Nephron (organoid): ENCODE measurements at regions not wholly inside any gene's neighbourhood (a gene's known extent, or its start where the extent isn't known, plus 50 kb on each side); places are given as distances from the start of the nearest gene placed in this dataset.

Experiments used
- H3K27ac Mint-ChIP-seq, 3 experiments: 2 replicates each; pipeline ENCODE4 v1.8.0; 2020; ENCODE audit warnings: mixed read lengths in 3 of 3, mild to moderate bottlenecking in 2 of 3, moderate library complexity in 1 of 3
- H3K27me3 Mint-ChIP-seq: 2 replicates; pipeline ENCODE4 v1.8.0; 2021; ENCODE audit warnings: low read depth, mild to moderate bottlenecking, moderate library complexity, mixed read lengths
- H3K36me3 Mint-ChIP-seq: 2 replicates; pipeline ENCODE4 v1.8.0; 2020; ENCODE audit warnings: low read depth, mixed read lengths
- H3K4me1 Mint-ChIP-seq: 2 replicates; pipeline ENCODE4 v1.8.0; 2020; ENCODE audit warnings: mixed read lengths
- H3K4me3 Mint-ChIP-seq, 3 experiments: 2 replicates each; pipeline ENCODE4 v1.8.0; 2020; ENCODE audit warnings: mild to moderate bottlenecking in 3 of 3, mixed read lengths in 3 of 3, moderate library complexity in 2 of 3
- H3K9me3 Mint-ChIP-seq: 2 replicates; pipeline ENCODE4 v1.8.0; 2020; ENCODE audit warnings: mixed read lengths
- CTCF ChIP-seq, 3 experiments: fragments of 200-600 bp; sonication (generic); IDR thresholded peaks; one replicate each; pipeline ENCODE4 v1.5.0; 2021; ENCODE audit warnings: antibody characterized with exemption in 3 of 3; ENCODE audit not compliant: unreplicated experiment in 3 of 3

GRCh38 chr16:89027281-89027680 lies 50.3 kb upstream of the CBFA2T3 start:
- Mint-ChIP-seq H3K4me3 (no peak overlapping the region), H3K36me3 (no peaks in the 10 kb centered on the region), H3K27ac (no peak overlapping the region), H3K9me3 (peaks cover 28% of the 10 kb centered on the region), H3K27me3 (peaks cover 54% of the 10 kb centered on the region), H3K4me1 (no peaks in the 10 kb centered on the region)
- TF ChIP-seq CTCF (IDR thresholded peaks at IDR 0.05; ENCODE audit: unreplicated experiment in 3 of 3), result no peak

- H3K27ac Mint-ChIP-seq, result no peak overlapping the region
- peaks cover 52% of the 10 kb centered on the region for H3K27me3 Mint-ChIP-seq
- TF ChIP-seq CTCF (IDR thresholded peaks at IDR 0.05; ENCODE audit: unreplicated experiment in 3 of 3), result no peak
- H3K36me3 Mint-ChIP-seq, result no peaks in the 10 kb centered on the region
- H3K9me3 Mint-ChIP-seq, result peaks cover 13% of the 10 kb centered on the region
- no peaks in the 10 kb centered on the region for H3K4me1 Mint-ChIP-seq
- no peak overlapping the region for H3K4me3 Mint-ChIP-seq
Measured at GRCh38 chr16:89031715-89032659, 55.0 kb upstream of the CBFA2T3 start.

- no peak for TF ChIP-seq CTCF (IDR thresholded peaks at IDR 0.05; ENCODE audit: unreplicated experiment in 3 of 3)
- peaks cover 58% of the 10 kb centered on the region for H3K27me3 Mint-ChIP-seq
Measured at GRCh38 chr16:89033304-89033703, 56.3 kb upstream of the CBFA2T3 start.

GRCh38 chr16:89033796-89034572 lies 57.0 kb upstream of the CBFA2T3 start:
- TF ChIP-seq CTCF (IDR thresholded peaks at IDR 0.05; ENCODE audit: unreplicated experiment in 3 of 3), result no peak
- Mint-ChIP-seq H3K4me1 (no peaks in the 10 kb centered on the region), H3K27me3 (peaks cover 61% of the 10 kb centered on the region), H3K4me3 (no peak overlapping the region), H3K27ac (no peak overlapping the region), H3K36me3 (no peaks in the 10 kb centered on the region), H3K9me3 (peaks cover 8% of the 10 kb centered on the region)

More at GRCh38 chr16:89033304-89033703, 56.3 kb upstream of the CBFA2T3 start:
- Mint-ChIP-seq H3K4me3 (no peak overlapping the region), H3K36me3 (no peaks in the 10 kb centered on the region), H3K4me1 (no peaks in the 10 kb centered on the region), H3K27ac (no peak overlapping the region), H3K9me3 (peaks cover 8% of the 10 kb centered on the region)

- no peak overlapping the region for H3K27ac Mint-ChIP-seq
- H3K9me3 Mint-ChIP-seq, result peaks cover 8% of the 10 kb centered on the region
- TF ChIP-seq CTCF (IDR thresholded peaks at IDR 0.05; ENCODE audit: unreplicated experiment in 3 of 3), result no peak
- no peaks in the 10 kb centered on the region for H3K4me1 Mint-ChIP-seq
- peaks cover 61% of the 10 kb centered on the region for H3K27me3 Mint-ChIP-seq
- H3K4me3 Mint-ChIP-seq, result no peak overlapping the region
- no peaks in the 10 kb centered on the region for H3K36me3 Mint-ChIP-seq
Measured at GRCh38 chr16:89034573-89034961, 57.6 kb upstream of the CBFA2T3 start.
